A673 (cell line): ENCODE measurements at regions not wholly inside any gene's neighbourhood (a gene's known extent, or its start where the extent isn't known, plus 50 kb on each side); places are given as distances from the start of the nearest gene placed in this dataset.

Source experiments
- CTCF ChIP-seq: fragments of 300-800, 200-600 bp; sonication (generic); conservative IDR thresholded peaks from 2 replicates; pipeline ENCODE4 v1.5.1; 2017; ENCODE audit warnings: low read depth, mild to moderate bottlenecking, antibody characterized with exemption, low read length, moderate library complexity, mixed read lengths
- EZH2 ChIP-seq: fragments of 200-600 bp; sonication (generic); IDR thresholded peaks from 2 replicates; pipeline ENCODE4 v1.6.1; 2017; ENCODE audit warnings: borderline replicate concordance, low read depth, mild to moderate bottlenecking, mixed read lengths, antibody characterized with exemption, low read length; ENCODE audit not compliant: poor library complexity, severe bottlenecking

GRCh38 chr2:16332681-16333557 lies 332.7 kb downstream of the CYRIA start:
- TF ChIP-seq CTCF, result no peak
- TF ChIP-seq EZH2, result no peak
